ENCODE measurements at regions not wholly inside any gene's neighbourhood (a gene's known extent, or its start where the extent isn't known, plus 50 kb on each side); places are given as distances from the start of the nearest gene placed in this dataset.

DNA sequence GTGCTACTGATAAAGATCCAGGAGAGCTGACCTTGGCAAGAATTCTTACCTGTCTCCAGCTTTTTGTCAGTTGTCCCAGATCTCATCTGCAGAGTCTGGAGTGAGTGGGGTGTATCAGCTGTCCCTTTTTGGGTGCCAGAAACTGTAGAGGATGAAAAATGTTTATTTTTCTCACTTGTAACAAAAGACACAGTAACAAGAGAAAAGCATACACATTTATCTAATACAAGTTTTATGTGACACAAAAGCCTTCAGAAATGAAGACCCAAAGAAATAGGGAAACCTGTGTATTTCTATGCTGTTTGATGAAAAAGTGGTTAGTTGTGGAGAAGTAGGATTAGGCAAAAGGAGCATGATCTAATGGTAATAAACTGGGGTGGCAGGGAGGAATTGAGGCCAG, 58.5 kb upstream of the NPVF start:
- TF ChIP-seq POLR2A (IDR thresholded peaks at IDR 0.05; ENCODE audit: low read depth, low read length) = no peak
- TF ChIP-seq, protein P1, sequence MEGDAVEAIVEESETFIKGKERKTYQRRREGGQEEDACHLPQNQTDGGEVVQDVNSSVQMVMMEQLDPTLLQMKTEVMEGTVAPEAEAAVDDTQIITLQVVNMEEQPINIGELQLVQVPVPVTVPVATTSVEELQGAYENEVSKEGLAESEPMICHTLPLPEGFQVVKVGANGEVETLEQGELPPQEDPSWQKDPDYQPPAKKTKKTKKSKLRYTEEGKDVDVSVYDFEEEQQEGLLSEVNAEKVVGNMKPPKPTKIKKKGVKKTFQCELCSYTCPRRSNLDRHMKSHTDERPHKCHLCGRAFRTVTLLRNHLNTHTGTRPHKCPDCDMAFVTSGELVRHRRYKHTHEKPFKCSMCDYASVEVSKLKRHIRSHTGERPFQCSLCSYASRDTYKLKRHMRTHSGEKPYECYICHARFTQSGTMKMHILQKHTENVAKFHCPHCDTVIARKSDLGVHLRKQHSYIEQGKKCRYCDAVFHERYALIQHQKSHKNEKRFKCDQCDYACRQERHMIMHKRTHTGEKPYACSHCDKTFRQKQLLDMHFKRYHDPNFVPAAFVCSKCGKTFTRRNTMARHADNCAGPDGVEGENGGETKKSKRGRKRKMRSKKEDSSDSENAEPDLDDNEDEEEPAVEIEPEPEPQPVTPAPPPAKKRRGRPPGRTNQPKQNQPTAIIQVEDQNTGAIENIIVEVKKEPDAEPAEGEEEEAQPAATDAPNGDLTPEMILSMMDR (IDR thresholded peaks at IDR 0.05; ENCODE audit: extremely low read depth in 1 of 2, insufficient read depth in 1 of 2, low read depth in 1 of 2, low read length in 2 of 2) = no peak
- no peak for TF ChIP-seq EZH2 (IDR thresholded peaks at IDR 0.05; ENCODE audit: borderline replicate concordance, low read depth, low read length, severe bottlenecking)
- TF ChIP-seq, protein P2, sequence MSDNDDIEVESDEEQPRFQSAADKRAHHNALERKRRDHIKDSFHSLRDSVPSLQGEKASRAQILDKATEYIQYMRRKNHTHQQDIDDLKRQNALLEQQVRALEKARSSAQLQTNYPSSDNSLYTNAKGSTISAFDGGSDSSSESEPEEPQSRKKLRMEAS (IDR thresholded peaks at IDR 0.05; ENCODE audit: insufficient read depth, insufficient read length) = no peak
- no peak for TF ChIP-seq JUN (IDR thresholded peaks at IDR 0.05; ENCODE audit: borderline replicate concordance, insufficient read depth, insufficient read length, low read depth)
- TF ChIP-seq POLR2AphosphoS5 (IDR thresholded peaks at IDR 0.05; ENCODE audit: insufficient read depth, low read depth, low read length) = no peak
- TF ChIP-seq MYC (IDR thresholded peaks at IDR 0.05; ENCODE audit: low read depth, low read length) = no peak
- TF ChIP-seq GATA2 (IDR thresholded peaks at IDR 0.05; ENCODE audit: insufficient read depth, insufficient read length, low read depth, low read length) = no peak
- no peak for TF ChIP-seq FOS (IDR thresholded peaks at IDR 0.05; ENCODE audit: borderline replicate concordance, insufficient read depth, low read length)
